H9 (cell line): ENCODE measurements at regions not wholly inside any gene's neighbourhood (a gene's known extent, or its start where the extent isn't known, plus 50 kb on each side); places are given as distances from the start of the nearest gene placed in this dataset.

Experiments
- DNase-seq: peaks from one replicate; pipeline ENCODE4 v3.0.0-alpha.2; 2017
- H2AFZ ChIP-seq: one replicate; pipeline ENCODE4 v1.6.1; 2013; ENCODE audit warnings: mild to moderate bottlenecking, low read length, control low read depth, moderate library complexity
- H2AK5ac ChIP-seq: 2 replicates; pipeline ENCODE4 v1.6.1; 2013; ENCODE audit warnings: low read length, control low read depth, mixed read lengths; ENCODE audit not compliant: insufficient read length
- H2BK120ac ChIP-seq: one replicate; pipeline ENCODE4 v1.6.1; 2013; ENCODE audit warnings: low read depth, mild to moderate bottlenecking, low read length, control low read depth, inconsistent platforms; ENCODE audit not compliant: poor library complexity, severe bottlenecking
- H2BK12ac ChIP-seq: 2 replicates; pipeline ENCODE4 v1.6.1; 2013; ENCODE audit warnings: low read length, control low read depth, mixed read lengths, low read depth; ENCODE audit not compliant: insufficient read length
- H2BK15ac ChIP-seq: 2 replicates; pipeline ENCODE4 v1.6.1; 2013; ENCODE audit warnings: low read depth, low read length, control low read depth
- H2BK20ac ChIP-seq: one replicate; pipeline ENCODE4 v1.6.1; 2013; ENCODE audit warnings: low read depth, mild to moderate bottlenecking, low read length, control low read depth, inconsistent platforms; ENCODE audit not compliant: poor library complexity, severe bottlenecking
- H2BK5ac ChIP-seq: 2 replicates; pipeline ENCODE4 v1.6.1; 2013; ENCODE audit warnings: low read length, control low read depth, mixed read lengths; ENCODE audit not compliant: insufficient read length
- H3K14ac ChIP-seq: 2 replicates; pipeline ENCODE4 v1.6.1; 2013; ENCODE audit warnings: low read length, control low read depth; ENCODE audit not compliant: insufficient read depth
- H3K18ac ChIP-seq: 2 replicates; pipeline ENCODE4 v1.6.1; 2013; ENCODE audit warnings: low read depth, mild to moderate bottlenecking, mixed read lengths, low read length, control low read depth; ENCODE audit not compliant: insufficient read length
- H3K23ac ChIP-seq: 2 replicates; pipeline ENCODE4 v1.6.1; 2013; ENCODE audit warnings: low read length, control low read depth, mixed read lengths, low read depth; ENCODE audit not compliant: insufficient read length
- H3K23me2 ChIP-seq: 2 replicates; pipeline ENCODE4 v1.6.1; 2013; ENCODE audit warnings: low read depth, mild to moderate bottlenecking, mixed read lengths, low read length, control low read depth; ENCODE audit not compliant: insufficient read length, poor library complexity, severe bottlenecking
- H3K27ac ChIP-seq: 2 replicates; pipeline ENCODE4 v1.5.1; 2013; ENCODE audit warnings: low read length, control low read depth, mixed read lengths, low read depth; ENCODE audit not compliant: insufficient read length
- H3K27me3 ChIP-seq: 2 replicates; pipeline ENCODE4 v1.6.1; 2013; ENCODE audit warnings: low read length, control low read depth, inconsistent platforms; ENCODE audit not compliant: insufficient read depth
- H3K4ac ChIP-seq: 2 replicates; pipeline ENCODE4 v1.6.1; 2013; ENCODE audit warnings: low read depth, mild to moderate bottlenecking, control low read depth, inconsistent platforms, low read length, moderate library complexity
- H3K4me1 ChIP-seq: 2 replicates; pipeline ENCODE4 v1.6.1; 2013; ENCODE audit warnings: low read length, control low read depth, inconsistent platforms; ENCODE audit not compliant: insufficient read depth
- H3K4me2 ChIP-seq: 2 replicates; pipeline ENCODE4 v1.6.1; 2013; ENCODE audit warnings: low read length, control low read depth, mixed read lengths; ENCODE audit not compliant: insufficient read length, insufficient read depth
- H3K56ac ChIP-seq: 2 replicates; pipeline ENCODE4 v1.6.1; 2013; ENCODE audit warnings: low read depth, mild to moderate bottlenecking, mixed read lengths, low read length, control low read depth; ENCODE audit not compliant: insufficient read length
- H3K79me1 ChIP-seq: 2 replicates; pipeline ENCODE4 v1.6.1; 2013; ENCODE audit warnings: low read depth, mild to moderate bottlenecking, moderate library complexity, low read length, control low read depth, inconsistent platforms; ENCODE audit not compliant: insufficient read depth, poor library complexity, severe bottlenecking
- H3K79me2 ChIP-seq: 2 replicates; pipeline ENCODE4 v1.6.1; 2013; ENCODE audit warnings: low read length, control low read depth, inconsistent platforms; ENCODE audit not compliant: insufficient read depth
- H3K9ac ChIP-seq: 2 replicates; pipeline ENCODE4 v1.6.1; 2013; ENCODE audit warnings: low read length, control low read depth, mixed read lengths; ENCODE audit not compliant: insufficient read length; ENCODE audit errors: extremely low read depth
- H3K9me3 ChIP-seq: one replicate; pipeline ENCODE4 v1.6.1; 2013; ENCODE audit warnings: low read depth, low read length, inconsistent platforms; ENCODE audit not compliant: control insufficient read depth
- H3T11ph ChIP-seq: one replicate; pipeline ENCODE4 v1.6.1; 2013; ENCODE audit warnings: mild to moderate bottlenecking, low read length, control low read depth, inconsistent platforms
- H4K20me1 ChIP-seq: one replicate; pipeline ENCODE4 v1.6.1; 2013; ENCODE audit not compliant: control insufficient read depth, insufficient read length, insufficient read depth
- H4K5ac ChIP-seq: 2 replicates; pipeline ENCODE4 v1.6.1; 2013; ENCODE audit warnings: low read depth, mild to moderate bottlenecking, mixed read lengths, low read length, control low read depth; ENCODE audit not compliant: insufficient read length
- H4K8ac ChIP-seq: replicated peaks from 2 replicates; pipeline ENCODE4 v1.6.1; 2013; ENCODE audit warnings: low read length, control low read depth, mixed read lengths, low read depth; ENCODE audit not compliant: insufficient read length
- H4K91ac ChIP-seq: 2 replicates; pipeline ENCODE4 v1.6.1; 2013; ENCODE audit warnings: low read depth, mild to moderate bottlenecking, moderate library complexity, mixed read lengths, low read length, control low read depth; ENCODE audit not compliant: insufficient read length
- H3K27ac Mint-ChIP-seq, 3 experiments: 2 replicates in 2 of 3; 3 replicates in 1 of 3; pipeline ENCODE4 v1.8.0; 2020 to 2021; ENCODE audit warnings: mixed read lengths in 3 of 3, mild to moderate bottlenecking in 1 of 3, moderate library complexity in 1 of 3
- H3K27me3 Mint-ChIP-seq: 2 replicates; pipeline ENCODE4 v1.8.0; 2021; ENCODE audit warnings: low read depth, mild to moderate bottlenecking, moderate library complexity, mixed read lengths
- H3K36me3 Mint-ChIP-seq, 3 experiments: 2 replicates in 2 of 3; 3 replicates in 1 of 3; pipeline ENCODE4 v1.8.0; 2020 to 2021; ENCODE audit warnings: low read depth in 3 of 3, mixed read lengths in 3 of 3; ENCODE audit not compliant: insufficient read depth in 1 of 3
- H3K4me1 Mint-ChIP-seq, 2 experiments: 2 replicates each; pipeline ENCODE4 v1.8.0; 2020; ENCODE audit warnings: mixed read lengths in 2 of 2
- H3K4me3 Mint-ChIP-seq, 2 experiments: 2 replicates in 1 of 2; 3 replicates in 1 of 2; pipeline ENCODE4 v1.8.0; 2020 to 2021; ENCODE audit warnings: mild to moderate bottlenecking in 2 of 2, mixed read lengths in 2 of 2, moderate library complexity in 1 of 2
- H3K9me3 Mint-ChIP-seq, 2 experiments: 2 replicates in 1 of 2; 3 replicates in 1 of 2; pipeline ENCODE4 v1.8.0; 2020; ENCODE audit warnings: mild to moderate bottlenecking in 2 of 2, mixed read lengths in 2 of 2, moderate library complexity in 1 of 2
- WGBS: extraction: QIAGEN DNeasy Blood & Tissue Kit; methylation state at CpG from one replicate; pipeline ENCODE4 v1.1.7; 2013; ENCODE audit warnings: missing lambda C conversion rate, low lambda C conversion rate, mixed read lengths; ENCODE audit not compliant: insufficient read length; ENCODE audit errors: extremely low coverage; 5-methylcytosine and 5-hydroxymethylcytosine counted together
- TF ChIP-seq, protein P1 (sequence below): fragments of 200-600 bp; sonication (generic); conservative IDR thresholded peaks from 3 replicates; pipeline ENCODE4 v1.8.0; 2021; ENCODE audit warnings: antibody characterized with exemption, mild to moderate bottlenecking

DNA sequence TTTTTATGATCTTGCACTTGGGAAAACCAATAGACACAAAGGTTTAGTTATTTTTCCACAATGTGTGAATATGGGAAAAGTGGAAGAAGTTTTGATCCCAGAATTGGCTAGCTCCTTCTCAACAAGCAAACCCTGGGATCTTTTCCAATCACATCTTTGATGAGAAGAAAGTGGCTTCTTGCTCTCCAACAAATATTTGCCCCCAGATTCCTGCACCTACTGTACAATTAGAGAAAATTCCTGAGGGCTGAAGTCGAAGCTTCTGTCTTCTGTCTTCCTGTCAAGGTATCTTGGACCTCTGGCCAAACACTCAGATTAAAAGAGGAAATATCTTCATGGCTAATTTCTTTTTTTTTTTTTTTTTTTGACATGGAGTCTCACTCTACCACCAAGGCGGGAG lies 113.1 kb upstream of the SLC45A1 start:
- H3K4me1 ChIP-seq: peaks cover 4% of the 10 kb centered on the region; the same call in 1 of the 2 replicates
- H3K14ac ChIP-seq: no peak overlapping the region
- H3K9me3 ChIP-seq: no peaks in the 10 kb centered on the region
- no peaks in the 10 kb centered on the region for H4K20me1 ChIP-seq
- H3K79me1 ChIP-seq: no peaks in the 10 kb centered on the region
- Mint-ChIP-seq H3K27me3 (peaks cover 2% of the 10 kb centered on the region), H3K36me3 (no peaks in the 10 kb centered on the region), H3K4me3 (no peak overlapping the region), H3K9me3 (no peaks in the 10 kb centered on the region; a peak in 1 of 5 replicates), H3K27ac (no peak overlapping the region; a peak in 1 of 7 replicates), H3K4me1 (peaks cover 24 to 29% of the 10 kb centered on the region in 2 experiments)
- no peaks in the 10 kb centered on the region for H3K79me2 ChIP-seq
- no peak overlapping the region for H2BK12ac ChIP-seq
- WGBS: no CpG with 5 or more reads among the region's 2 CpGs
- no peak overlapping the region for H3K23ac ChIP-seq
- H3K27ac ChIP-seq: no peak overlapping the region
- H4K5ac ChIP-seq: no peak overlapping the region
- no peaks in the 10 kb centered on the region for H3K23me2 ChIP-seq
- no peak overlapping the region for H4K91ac ChIP-seq
- no peak overlapping the region for H2BK15ac ChIP-seq
- no peak overlapping the region for H3K4ac ChIP-seq
- H2BK5ac ChIP-seq: no peak overlapping the region
- no peak overlapping the region for H4K8ac ChIP-seq
- no peak overlapping the region for H2AFZ ChIP-seq
- no peak overlapping the region for H3K56ac ChIP-seq
- no peak for DNase-seq
- no peaks in the 10 kb centered on the region for H3K27me3 ChIP-seq
- TF ChIP-seq, protein P1, sequence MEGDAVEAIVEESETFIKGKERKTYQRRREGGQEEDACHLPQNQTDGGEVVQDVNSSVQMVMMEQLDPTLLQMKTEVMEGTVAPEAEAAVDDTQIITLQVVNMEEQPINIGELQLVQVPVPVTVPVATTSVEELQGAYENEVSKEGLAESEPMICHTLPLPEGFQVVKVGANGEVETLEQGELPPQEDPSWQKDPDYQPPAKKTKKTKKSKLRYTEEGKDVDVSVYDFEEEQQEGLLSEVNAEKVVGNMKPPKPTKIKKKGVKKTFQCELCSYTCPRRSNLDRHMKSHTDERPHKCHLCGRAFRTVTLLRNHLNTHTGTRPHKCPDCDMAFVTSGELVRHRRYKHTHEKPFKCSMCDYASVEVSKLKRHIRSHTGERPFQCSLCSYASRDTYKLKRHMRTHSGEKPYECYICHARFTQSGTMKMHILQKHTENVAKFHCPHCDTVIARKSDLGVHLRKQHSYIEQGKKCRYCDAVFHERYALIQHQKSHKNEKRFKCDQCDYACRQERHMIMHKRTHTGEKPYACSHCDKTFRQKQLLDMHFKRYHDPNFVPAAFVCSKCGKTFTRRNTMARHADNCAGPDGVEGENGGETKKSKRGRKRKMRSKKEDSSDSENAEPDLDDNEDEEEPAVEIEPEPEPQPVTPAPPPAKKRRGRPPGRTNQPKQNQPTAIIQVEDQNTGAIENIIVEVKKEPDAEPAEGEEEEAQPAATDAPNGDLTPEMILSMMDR: no peak
- no peak overlapping the region for H2BK20ac ChIP-seq
- no peak overlapping the region for H3K4me2 ChIP-seq
- no peak overlapping the region for H3K18ac ChIP-seq
- no peak overlapping the region for H2BK120ac ChIP-seq
- H3T11ph ChIP-seq: no peak overlapping the region
- H3K9ac ChIP-seq: no peak overlapping the region
- no peak overlapping the region for H2AK5ac ChIP-seq
